AG04450 (cell line): ENCODE measurements at regions not wholly inside any gene's neighbourhood (a gene's known extent, or its start where the extent isn't known, plus 50 kb on each side); places are given as distances from the start of the nearest gene placed in this dataset.
"Not testable (repeated sequence)": the region's sequence is repeated elsewhere in the genome, so short reads cannot be mapped to it uniquely, and the experiment has no call there.

Source experiments
- CTCF ChIA-PET: fragments of 300-600, 350-600 bp; formaldehyde crosslinking; extraction: SDS; loops from one replicate; lab custom pipeline; 2022; ENCODE audit warnings: antibody characterized with exemption, inconsistent platforms; lab: Charles Lee
- POLR2A ChIA-PET: fragments of 350-600 bp; formaldehyde crosslinking; extraction: SDS; loops from one replicate; lab custom pipeline; 2021; ENCODE audit warnings: antibody characterized with exemption, inconsistent platforms; lab: Yijun Ruan, JAX
- DNase-seq: peaks from one replicate; pipeline ENCODE4 v3.0.0-alpha.2; 2011; ENCODE audit warnings: low read depth, low spot score
- H3K27ac ChIP-seq: one replicate; pipeline ENCODE4 v1.5.1; 2012; ENCODE audit warnings: low read depth, low read length, control low read depth
- H3K27me3 ChIP-seq: one replicate; pipeline ENCODE4 v1.6.0; 2012; ENCODE audit warnings: low read length; ENCODE audit not compliant: control insufficient read depth, insufficient read depth
- H3K4me3 ChIP-seq: 2 replicates; pipeline ENCODE4 v1.5.1; 2011; ENCODE audit warnings: mild to moderate bottlenecking, low read depth, low read length, control low read depth
- H3K9me3 ChIP-seq: 2 replicates; pipeline ENCODE4 v1.5.1; 2012; ENCODE audit warnings: low read length; ENCODE audit not compliant: control insufficient read depth, insufficient read depth
- TF ChIP-seq, protein P1 (sequence below): IDR thresholded peaks from 2 replicates; pipeline ENCODE4 v1.5.1; 2011; ENCODE audit warnings: low read depth, low read length, control low read depth, inconsistent platforms

DNA sequence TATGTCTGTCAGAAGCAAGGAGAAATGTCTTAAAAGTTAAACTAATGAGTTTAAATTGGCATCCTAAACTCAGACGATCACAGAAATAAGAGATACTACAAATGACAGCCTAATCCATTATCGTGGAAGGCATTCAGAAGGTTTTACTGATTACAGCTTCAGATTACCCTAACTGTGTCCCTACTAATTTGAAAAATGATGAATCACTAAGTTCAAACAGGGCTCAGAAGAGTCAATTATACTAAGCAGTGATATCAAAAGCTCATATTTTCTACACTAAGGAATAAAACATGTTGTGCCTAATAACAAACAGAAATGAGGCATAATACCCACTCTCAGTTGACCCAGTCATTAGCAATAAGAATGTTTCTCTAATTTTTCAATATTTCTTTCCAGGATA lies 152.0 kb upstream of the NRBF2 start:
- Histone ChIP-seq H3K4me3 (no peak overlapping the region), H3K9me3 (peaks cover 3% of the 10 kb centered on the region; the same call in 1 of the 2 replicates), H3K27me3 (no peaks in the 10 kb centered on the region), H3K27ac (no peak overlapping the region)
- ChIA-PET POLR2A (no interaction called here), CTCF (interaction anchor here (0.6 kb wide), 1 partner anchor 10 kb away, joined by 3 read pairs; no protein-coding TSS in a partner anchor)
- DNase-seq = no peak
- TF ChIP-seq, protein P1, sequence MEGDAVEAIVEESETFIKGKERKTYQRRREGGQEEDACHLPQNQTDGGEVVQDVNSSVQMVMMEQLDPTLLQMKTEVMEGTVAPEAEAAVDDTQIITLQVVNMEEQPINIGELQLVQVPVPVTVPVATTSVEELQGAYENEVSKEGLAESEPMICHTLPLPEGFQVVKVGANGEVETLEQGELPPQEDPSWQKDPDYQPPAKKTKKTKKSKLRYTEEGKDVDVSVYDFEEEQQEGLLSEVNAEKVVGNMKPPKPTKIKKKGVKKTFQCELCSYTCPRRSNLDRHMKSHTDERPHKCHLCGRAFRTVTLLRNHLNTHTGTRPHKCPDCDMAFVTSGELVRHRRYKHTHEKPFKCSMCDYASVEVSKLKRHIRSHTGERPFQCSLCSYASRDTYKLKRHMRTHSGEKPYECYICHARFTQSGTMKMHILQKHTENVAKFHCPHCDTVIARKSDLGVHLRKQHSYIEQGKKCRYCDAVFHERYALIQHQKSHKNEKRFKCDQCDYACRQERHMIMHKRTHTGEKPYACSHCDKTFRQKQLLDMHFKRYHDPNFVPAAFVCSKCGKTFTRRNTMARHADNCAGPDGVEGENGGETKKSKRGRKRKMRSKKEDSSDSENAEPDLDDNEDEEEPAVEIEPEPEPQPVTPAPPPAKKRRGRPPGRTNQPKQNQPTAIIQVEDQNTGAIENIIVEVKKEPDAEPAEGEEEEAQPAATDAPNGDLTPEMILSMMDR = no peak

DNA sequence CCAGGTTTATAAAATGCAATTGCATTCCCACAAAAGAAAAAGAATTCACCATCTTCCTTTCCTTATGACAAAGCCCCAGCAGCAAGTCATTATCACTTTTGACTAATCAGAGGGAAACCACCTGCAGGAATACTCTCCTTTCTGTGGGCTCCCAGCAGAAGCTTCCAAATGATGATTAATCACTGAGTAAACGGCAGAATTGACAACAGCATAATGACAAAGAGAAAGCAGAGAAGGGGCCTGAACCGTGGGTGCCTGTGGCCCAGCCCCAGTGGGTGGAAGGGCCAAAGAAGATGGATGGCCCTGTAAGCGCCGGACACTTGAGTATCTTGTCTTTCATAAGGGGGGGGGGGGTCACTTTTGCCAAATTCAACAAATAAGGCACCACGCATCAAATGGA lies 152.4 kb upstream of the NRBF2 start:
- ChIA-PET POLR2A (no interaction called here), CTCF (interaction anchor here (0.6 kb wide), 1 partner anchor 11 kb away, joined by 3 read pairs; no protein-coding TSS in a partner anchor)
- Histone ChIP-seq H3K27me3 (no peaks in the 10 kb centered on the region), H3K9me3 (peaks cover 3% of the 10 kb centered on the region; the same call in 1 of the 2 replicates), H3K27ac (no peak overlapping the region), H3K4me3 (no peak overlapping the region)
- DNase-seq = no peak
- TF ChIP-seq, protein P1 = no peak

DNA sequence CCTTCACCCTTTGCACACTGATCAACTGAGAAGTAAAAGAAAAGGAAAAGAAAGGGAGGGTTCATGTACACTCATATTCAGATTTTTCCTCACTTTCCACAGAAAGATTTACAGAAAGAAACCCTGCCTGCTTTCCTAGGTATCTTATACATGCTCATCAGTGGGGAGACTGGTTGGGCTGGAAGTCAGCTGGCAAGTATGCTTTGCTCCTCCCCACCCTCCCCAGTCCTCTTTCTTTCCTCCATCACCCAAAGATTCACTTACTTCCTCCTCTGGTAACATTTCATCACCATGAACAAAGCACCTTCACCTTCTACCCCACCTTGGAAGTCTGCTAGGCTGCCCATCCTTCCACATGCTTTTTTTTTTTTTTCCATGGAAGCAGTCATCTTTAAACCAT lies 153.2 kb upstream of the NRBF2 start:
- TF ChIP-seq, protein P1 = no peak

DNA sequence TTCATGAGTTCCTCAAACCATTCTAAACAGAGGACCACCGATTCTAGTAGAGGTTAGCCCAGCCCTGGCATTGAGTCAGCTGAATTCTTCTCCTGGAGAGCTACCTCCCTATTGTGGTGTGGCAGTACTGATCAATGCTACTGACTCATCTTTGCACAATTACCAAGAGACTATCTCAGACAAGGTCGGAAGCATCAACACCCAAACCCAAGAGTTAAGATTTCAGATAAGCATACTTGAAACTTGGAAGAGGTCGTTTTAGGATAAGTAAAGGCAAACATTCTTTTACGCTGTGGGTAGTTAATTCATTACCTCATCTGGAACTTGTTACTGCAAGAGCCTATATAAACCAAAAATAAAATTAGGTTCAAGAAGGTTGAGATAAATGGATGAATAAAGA lies 154.6 kb upstream of the NRBF2 start:
- no peak for DNase-seq
- Histone ChIP-seq H3K27ac (no peak overlapping the region), H3K4me3 (no peak overlapping the region), H3K27me3 (no peaks in the 10 kb centered on the region), H3K9me3 (peaks cover 3% of the 10 kb centered on the region)
- CTCF ChIA-PET = no interaction called here
- TF ChIP-seq, protein P1 = no peak
- POLR2A ChIA-PET = no interaction called here

More for the DNA sequence above, 153.2 kb upstream of the NRBF2 start:
- Histone ChIP-seq H3K9me3 (peaks cover 3% of the 10 kb centered on the region; the same call in 1 of the 2 replicates), H3K4me3 (no peak overlapping the region), H3K27ac (no peak overlapping the region), H3K27me3 (no peaks in the 10 kb centered on the region)
- ChIA-PET CTCF (no interaction called here), POLR2A (no interaction called here)
- no peak for DNase-seq

DNA sequence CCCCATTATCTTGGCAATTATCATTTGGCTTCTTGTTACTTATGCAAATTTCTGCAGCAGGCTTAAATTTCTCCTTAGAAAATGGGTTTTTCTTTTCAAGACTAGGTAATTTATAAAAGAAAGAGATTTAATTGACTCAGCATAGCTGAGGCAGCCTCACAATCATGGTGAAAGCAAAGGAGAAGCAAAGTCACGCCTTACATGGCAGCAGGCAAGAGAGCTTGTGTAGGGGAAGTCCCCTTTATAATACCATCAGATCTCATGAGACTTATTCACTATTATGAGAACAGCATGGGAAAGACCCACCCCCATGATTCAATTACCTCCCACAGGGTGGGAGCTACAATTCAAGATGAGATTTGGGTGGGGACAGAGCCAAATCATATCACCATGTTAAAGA lies 158.3 kb upstream of the NRBF2 start:
- CTCF ChIA-PET, H3K4me3 ChIP-seq, H3K27me3 ChIP-seq, DNase-seq, H3K9me3 ChIP-seq, H3K27ac ChIP-seq, POLR2A ChIA-PET: not testable (repeated sequence)
